GM18858 (cell line): ENCODE measurements at regions not wholly inside any gene's neighbourhood (a gene's known extent, or its start where the extent isn't known, plus 50 kb on each side); places are given as distances from the start of the nearest gene placed in this dataset.
"Not testable (repeated sequence)": the region's sequence is repeated elsewhere in the genome, so short reads cannot be mapped to it uniquely, and the experiment has no call there.

ENCODE experiments used
- ATAC-seq: cut with Tn5 transposase; IDR thresholded peaks from one replicate; pipeline ENCODE4 v1.9.1; 2021; ENCODE audit not compliant: unreplicated experiment

GRCh38 chr13:68850160-68850559 is 1257.5 kb upstream of the ATXN8OS start:
- ATAC-seq = no peak

- ATAC-seq = no peak
Observed at GRCh38 chr13:68846663-68847062, 1261.0 kb upstream of the ATXN8OS start.

GRCh38 chr13:68834375-68834774 is 1273.3 kb upstream of the ATXN8OS start:
- ATAC-seq = no peak

- ATAC-seq = no peak
Observed at GRCh38 chr13:68816715-68817114, 1290.9 kb upstream of the ATXN8OS start.

- no peak for ATAC-seq
Observed at GRCh38 chr13:68813180-68813796, 1294.3 kb upstream of the ATXN8OS start.

- ATAC-seq = no peak
Observed at GRCh38 chr13:68810660-68811059, 1297.0 kb upstream of the ATXN8OS start.

GRCh38 chr13:68808456-68808855 is 1299.2 kb upstream of the ATXN8OS start:
- no peak for ATAC-seq

GRCh38 chr13:68806125-68806524 is 1301.5 kb upstream of the ATXN8OS start:
- peak; percentile 52 for ATAC-seq

GRCh38 chr13:68784275-68784674 is 1323.4 kb upstream of the ATXN8OS start:
- ATAC-seq = no peak

- ATAC-seq = no peak
Observed at GRCh38 chr13:68759617-68760016, 1348.0 kb upstream of the ATXN8OS start.

- no peak for ATAC-seq
Observed at GRCh38 chr13:68749796-68750195, 1357.8 kb upstream of the ATXN8OS start.

GRCh38 chr13:68748038-68748437 is 1359.6 kb upstream of the ATXN8OS start:
- ATAC-seq = no peak

GRCh38 chr13:68745502-68745901 is 1362.1 kb upstream of the ATXN8OS start:
- ATAC-seq = no peak

- no peak for ATAC-seq
Observed at GRCh38 chr13:68736961-68737360, 1370.7 kb upstream of the ATXN8OS start.

- no peak for ATAC-seq
Observed at GRCh38 chr13:68727798-68728197, 1379.8 kb upstream of the ATXN8OS start.

- ATAC-seq = no peak
Observed at GRCh38 chr13:68727165-68727564, 1380.5 kb upstream of the ATXN8OS start.

- no peak for ATAC-seq
Observed at GRCh38 chr13:68719815-68720214, 1387.8 kb upstream of the ATXN8OS start.

GRCh38 chr13:68715651-68716050 is 1392.0 kb upstream of the ATXN8OS start:
- no peak for ATAC-seq

- ATAC-seq = no peak
Observed at GRCh38 chr13:68714292-68714691, 1393.3 kb upstream of the ATXN8OS start.

GRCh38 chr13:68713394-68713793 is 1394.2 kb upstream of the ATXN8OS start:
- no peak for ATAC-seq

- ATAC-seq = no peak
Observed at GRCh38 chr13:68708336-68708908, 1399.2 kb upstream of the ATXN8OS start.

GRCh38 chr13:68706044-68706443 is 1401.6 kb upstream of the ATXN8OS start:
- not testable (repeated sequence) for ATAC-seq

- no peak for ATAC-seq
Observed at GRCh38 chr13:68697551-68697950, 1410.1 kb upstream of the ATXN8OS start.
